HepG2 (cell line): ENCODE measurements at regions not wholly inside any gene's neighbourhood (a gene's known extent, or its start where the extent isn't known, plus 50 kb on each side); places are given as distances from the start of the nearest gene placed in this dataset.

Source experiments
- CBFB ChIP-seq: sonication (generic); formaldehyde crosslinking; IDR thresholded peaks from 2 replicates; pipeline ENCODE4 v1.4.0; 2020; ENCODE audit warnings: missing genetic modification reagents
- CREB1 ChIP-seq, 2 experiments: fragments of 450-650 bp in 1 of 2; IDR thresholded peaks; 2 replicates each; pipeline ENCODE4 v1.6.1; 2016 to 2017; ENCODE audit warnings: control low read depth in 1 of 2, mild to moderate bottlenecking in 1 of 2, missing compliant biosample characterization in 1 of 2, missing genetic modification characterization in 1 of 2
- KAT2B ChIP-seq: fragments of 150-350 bp; IDR thresholded peaks from 2 replicates; pipeline ENCODE4 v1.6.1; 2014; ENCODE audit warnings: low read depth, low read length, borderline replicate concordance
- PATZ1 ChIP-seq: sonication (generic); formaldehyde crosslinking; IDR thresholded peaks from 2 replicates; pipeline ENCODE4 v1.4.0; 2020; ENCODE audit warnings: missing genetic modification reagents
- SP1 ChIP-seq, 2 experiments: fragments of 450-650 bp in 1 of 2; sonication (generic) in 1 of 2; formaldehyde crosslinking in 1 of 2; IDR thresholded peaks; 2 replicates each; pipeline versions ENCODE4 v1.4.0 to v1.6.1; 2016 to 2020; ENCODE audit warnings: missing genetic modification reagents in 1 of 2
- USF2 ChIP-seq, 2 experiments: sonication (generic) in 1 of 2; formaldehyde crosslinking in 1 of 2; IDR thresholded peaks; 2 replicates each; pipeline versions ENCODE4 v1.5.1 to v1.6.1; 2011 to 2020; ENCODE audit warnings: borderline replicate concordance in 1 of 2, low read depth in 1 of 2, low read length in 1 of 2, mild to moderate bottlenecking in 1 of 2, missing genetic modification reagents in 1 of 2, moderate library complexity in 1 of 2
- WIZ ChIP-seq: sonication (generic); formaldehyde crosslinking; IDR thresholded peaks from 2 replicates; pipeline ENCODE4 v1.5.1; 2020; ENCODE audit warnings: mild to moderate bottlenecking, missing genetic modification reagents
- ZFP91 ChIP-seq: sonication (generic); formaldehyde crosslinking; IDR thresholded peaks from 2 replicates; pipeline ENCODE4 v1.9.0; 2022; ENCODE audit warnings: missing genetic modification reagents, mild to moderate bottlenecking, borderline replicate concordance

GRCh38 chr7:69105092-69105491 is 493.2 kb upstream of the AUTS2 start:
- TF ChIP-seq CBFB (CRISPR knock-in tag) (no peak), ZFP91 (CRISPR knock-in tag) (no peak), PATZ1 (no peak), CREB1 (IDR thresholded peaks at IDR 0.05) (no peak), CREB1 (CRISPR knock-in tag; IDR thresholded peaks at IDR 0.05) (no peak), KAT2B (no peak), USF2 (IDR thresholded peaks at IDR 0.05; ENCODE audit: low read depth, low read length) (no peak), USF2 (CRISPR knock-in tag; IDR thresholded peaks at IDR 0.05; ENCODE audit: borderline replicate concordance) (no peak), WIZ (CRISPR knock-in tag) (no peak), SP1 (IDR thresholded peaks at IDR 0.05) (no peak), SP1 (CRISPR knock-in tag; IDR thresholded peaks at IDR 0.05) (no peak)
